ENCODE measurements at regions not wholly inside any gene's neighbourhood (a gene's known extent, or its start where the extent isn't known, plus 50 kb on each side); places are given as distances from the start of the nearest gene placed in this dataset.

DNA sequence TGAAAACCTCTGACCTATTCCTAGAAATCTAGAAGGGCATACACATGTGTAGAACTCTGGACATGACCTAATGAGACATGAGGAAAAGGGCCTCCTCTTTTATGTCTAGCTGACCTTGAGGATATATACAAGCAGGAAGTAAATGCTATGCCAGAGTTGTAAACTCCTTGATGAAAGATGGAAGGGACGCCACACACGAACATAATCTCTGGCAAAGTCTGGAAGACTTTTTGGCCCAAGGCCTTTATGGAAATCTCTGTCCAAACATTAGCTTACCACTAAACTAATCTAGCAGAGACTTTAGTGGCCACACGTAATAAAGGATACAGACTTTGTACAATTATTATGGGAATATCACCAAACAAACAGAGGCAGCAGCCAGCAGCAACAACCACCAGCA is 138.1 kb upstream of the THSD7A start:
- no peaks in the 10 kb centered on the region for H3K79me2 ChIP-seq
- no peak overlapping the region for H2AFZ ChIP-seq
- H3K36me3 ChIP-seq (replicated peaks; ENCODE audit: insufficient read depth, low read depth): no peaks in the 10 kb centered on the region
- peak; percentile 8 for DNase-seq (ENCODE audit: low spot score)
- no peaks in the 10 kb centered on the region for H3K9me2 ChIP-seq (replicated peaks; ENCODE audit: insufficient read depth)
- H3K9me3 ChIP-seq (ENCODE audit: low read depth): no peaks in the 10 kb centered on the region
- no peaks in the 10 kb centered on the region for H3K27me3 ChIP-seq
- no peaks in the 10 kb centered on the region for H4K20me1 ChIP-seq (ENCODE audit: insufficient read depth, poor library complexity, severe bottlenecking)
- no peak overlapping the region for H3K27ac ChIP-seq
- H3K4me3 ChIP-seq: no peak overlapping the region
- WGBS (ENCODE audit: low lambda C conversion rate, missing lambda C conversion rate): 43% methylated on average over 3 of the region's 3 CpGs
- no peak overlapping the region for H3K4me2 ChIP-seq
- TF ChIP-seq EZH2 (IDR thresholded peaks at IDR 0.05; ENCODE audit: borderline replicate concordance) (no peak), EZH2phosphoT487 (IDR thresholded peaks at IDR 0.05; ENCODE audit: low read depth, severe bottlenecking, unreplicated experiment) (no peak)
- TF ChIP-seq, protein P1, sequence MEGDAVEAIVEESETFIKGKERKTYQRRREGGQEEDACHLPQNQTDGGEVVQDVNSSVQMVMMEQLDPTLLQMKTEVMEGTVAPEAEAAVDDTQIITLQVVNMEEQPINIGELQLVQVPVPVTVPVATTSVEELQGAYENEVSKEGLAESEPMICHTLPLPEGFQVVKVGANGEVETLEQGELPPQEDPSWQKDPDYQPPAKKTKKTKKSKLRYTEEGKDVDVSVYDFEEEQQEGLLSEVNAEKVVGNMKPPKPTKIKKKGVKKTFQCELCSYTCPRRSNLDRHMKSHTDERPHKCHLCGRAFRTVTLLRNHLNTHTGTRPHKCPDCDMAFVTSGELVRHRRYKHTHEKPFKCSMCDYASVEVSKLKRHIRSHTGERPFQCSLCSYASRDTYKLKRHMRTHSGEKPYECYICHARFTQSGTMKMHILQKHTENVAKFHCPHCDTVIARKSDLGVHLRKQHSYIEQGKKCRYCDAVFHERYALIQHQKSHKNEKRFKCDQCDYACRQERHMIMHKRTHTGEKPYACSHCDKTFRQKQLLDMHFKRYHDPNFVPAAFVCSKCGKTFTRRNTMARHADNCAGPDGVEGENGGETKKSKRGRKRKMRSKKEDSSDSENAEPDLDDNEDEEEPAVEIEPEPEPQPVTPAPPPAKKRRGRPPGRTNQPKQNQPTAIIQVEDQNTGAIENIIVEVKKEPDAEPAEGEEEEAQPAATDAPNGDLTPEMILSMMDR (IDR thresholded peaks at IDR 0.05; ENCODE audit: poor library complexity): no peak
- no peaks in the 10 kb centered on the region for H3K4me1 ChIP-seq (ENCODE audit: insufficient read depth)

DNA sequence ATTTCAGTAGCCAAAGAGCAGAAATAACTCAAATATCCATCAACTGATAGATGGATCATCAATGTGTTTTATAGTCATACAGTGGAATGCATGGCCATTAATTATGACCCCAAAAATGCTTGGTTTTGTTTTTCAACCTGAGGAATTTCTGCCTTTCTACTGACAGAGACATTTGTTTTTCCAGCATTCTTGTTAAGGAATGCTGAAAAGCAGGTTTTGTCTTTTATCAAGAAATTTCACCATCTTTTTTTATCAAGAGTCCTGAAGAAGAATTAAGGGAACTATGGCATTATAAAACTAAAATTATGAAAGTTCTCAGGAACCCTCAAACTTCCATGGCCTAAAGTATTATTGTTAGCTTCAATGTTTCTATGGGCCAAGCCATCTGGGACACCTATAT is 153.4 kb upstream of the THSD7A start:
- Histone ChIP-seq H3K27me3 (no peaks in the 10 kb centered on the region), H3K27ac (no peak overlapping the region), H4K20me1 (ENCODE audit: insufficient read depth, poor library complexity, severe bottlenecking) (no peaks in the 10 kb centered on the region), H3K9me2 (replicated peaks; ENCODE audit: insufficient read depth) (no peaks in the 10 kb centered on the region), H3K4me2 (no peak overlapping the region), H2AFZ (no peak overlapping the region), H3K79me2 (no peaks in the 10 kb centered on the region), H3K4me1 (ENCODE audit: insufficient read depth) (no peaks in the 10 kb centered on the region), H3K4me3 (no peak overlapping the region), H3K36me3 (replicated peaks; ENCODE audit: insufficient read depth, low read depth) (no peaks in the 10 kb centered on the region), H3K9me3 (ENCODE audit: low read depth) (no peaks in the 10 kb centered on the region)
- TF ChIP-seq EZH2phosphoT487 (IDR thresholded peaks at IDR 0.05; ENCODE audit: low read depth, severe bottlenecking, unreplicated experiment) (no peak), EZH2 (IDR thresholded peaks at IDR 0.05; ENCODE audit: borderline replicate concordance) (no peak)
- DNase-seq (ENCODE audit: low spot score): no peak

DNA sequence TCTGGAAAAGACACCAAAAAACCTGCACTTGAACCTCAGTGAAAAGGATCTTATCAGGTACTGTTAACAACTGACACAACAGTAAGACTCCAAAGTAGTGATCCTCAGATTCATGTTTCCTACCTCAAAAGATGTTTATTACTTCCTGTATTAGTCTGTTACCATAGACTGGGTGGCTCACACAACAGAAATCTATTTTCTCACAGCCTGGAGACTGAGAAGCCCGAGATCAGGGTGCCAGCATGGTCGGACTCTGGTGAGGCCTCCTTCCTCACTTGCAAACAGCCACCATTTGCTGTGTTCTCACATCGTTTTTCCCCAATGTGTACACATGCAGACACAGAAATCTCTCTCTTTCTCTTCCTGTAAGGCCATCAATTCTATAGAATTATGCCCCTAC is 154.0 kb upstream of the THSD7A start:
- Histone ChIP-seq H3K4me2 (no peak overlapping the region), H3K9me2 (replicated peaks; ENCODE audit: insufficient read depth) (no peaks in the 10 kb centered on the region)
- TF ChIP-seq EZH2phosphoT487 (IDR thresholded peaks at IDR 0.05; ENCODE audit: low read depth, severe bottlenecking, unreplicated experiment) (no peak), EZH2 (IDR thresholded peaks at IDR 0.05; ENCODE audit: borderline replicate concordance) (no peak)
- TF ChIP-seq, protein P1 (IDR thresholded peaks at IDR 0.05; ENCODE audit: poor library complexity): no peak

DNA sequence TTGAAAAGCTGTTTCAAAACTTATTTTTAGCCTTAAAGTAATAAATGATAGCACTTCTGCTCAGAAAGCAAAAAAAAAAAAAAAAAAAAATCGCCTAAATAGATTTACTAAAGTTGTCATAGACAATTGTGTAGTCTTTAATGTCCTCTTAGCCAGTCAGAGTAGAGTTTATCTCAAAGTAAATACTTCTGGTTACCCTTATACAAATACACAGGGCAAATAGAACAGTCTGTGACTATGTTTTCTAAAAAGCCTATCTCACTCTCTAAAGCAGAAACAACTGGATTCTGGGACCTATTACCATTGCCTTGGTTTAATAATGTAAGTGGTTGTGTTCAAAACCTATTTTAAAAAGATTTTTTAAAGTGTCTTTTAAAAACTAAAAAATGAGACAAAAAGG is 156.2 kb upstream of the THSD7A start:
- Histone ChIP-seq H3K36me3 (replicated peaks; ENCODE audit: insufficient read depth, low read depth) (no peaks in the 10 kb centered on the region), H3K4me1 (ENCODE audit: insufficient read depth) (no peaks in the 10 kb centered on the region), H3K27me3 (no peaks in the 10 kb centered on the region), H3K9me2 (replicated peaks; ENCODE audit: insufficient read depth) (no peaks in the 10 kb centered on the region), H3K79me2 (no peaks in the 10 kb centered on the region), H3K27ac (no peak overlapping the region), H3K9me3 (ENCODE audit: low read depth) (no peaks in the 10 kb centered on the region), H2AFZ (no peak overlapping the region), H3K4me2 (no peak overlapping the region), H4K20me1 (ENCODE audit: insufficient read depth, poor library complexity, severe bottlenecking) (no peaks in the 10 kb centered on the region), H3K4me3 (no peak overlapping the region)
- TF ChIP-seq, protein P1 (IDR thresholded peaks at IDR 0.05; ENCODE audit: poor library complexity): no peak
- no peak for TF ChIP-seq EZH2 (IDR thresholded peaks at IDR 0.05; ENCODE audit: borderline replicate concordance)
- no peak for TF ChIP-seq EZH2phosphoT487 (IDR thresholded peaks at IDR 0.05; ENCODE audit: low read depth, severe bottlenecking, unreplicated experiment)
- DNase-seq (ENCODE audit: low spot score): no peak
- WGBS (ENCODE audit: low lambda C conversion rate, missing lambda C conversion rate): 58% methylated on average over 1 of the region's 1 CpG

More for the DNA sequence above, 154.0 kb upstream of the THSD7A start:
- H3K9me3 ChIP-seq (ENCODE audit: low read depth): no peaks in the 10 kb centered on the region
- 78% methylated on average over 3 of the region's 3 CpGs for WGBS (ENCODE audit: low lambda C conversion rate, missing lambda C conversion rate)
- H3K27me3 ChIP-seq: no peaks in the 10 kb centered on the region
- H3K4me3 ChIP-seq: no peak overlapping the region
- H2AFZ ChIP-seq: no peak overlapping the region
- H3K27ac ChIP-seq: no peak overlapping the region
- no peaks in the 10 kb centered on the region for H4K20me1 ChIP-seq (ENCODE audit: insufficient read depth, poor library complexity, severe bottlenecking)
- H3K4me1 ChIP-seq (ENCODE audit: insufficient read depth): no peaks in the 10 kb centered on the region
- H3K36me3 ChIP-seq (replicated peaks; ENCODE audit: insufficient read depth, low read depth): no peaks in the 10 kb centered on the region
- no peaks in the 10 kb centered on the region for H3K79me2 ChIP-seq
- DNase-seq (ENCODE audit: low spot score): no peak

All from hepatocyte (in vitro differentiated cells).